Panc1 (cell line): ENCODE measurements at regions not wholly inside any gene's neighbourhood (a gene's known extent, or its start where the extent isn't known, plus 50 kb on each side); places are given as distances from the start of the nearest gene placed in this dataset.

Experiments used
- POLR2AphosphoS5 ChIP-seq: IDR thresholded peaks from 2 replicates; pipeline ENCODE4 v1.6.1; 2012; ENCODE audit warnings: mild to moderate bottlenecking, low read depth, low read length, moderate library complexity
- TCF7L2 ChIP-seq: IDR thresholded peaks from 2 replicates; pipeline ENCODE4 v1.6.1; 2011; ENCODE audit warnings: mild to moderate bottlenecking, low read depth, low read length, inconsistent platforms
- TF ChIP-seq, protein P1 (sequence below): fragments of 450-650 bp; IDR thresholded peaks from 2 replicates; pipeline ENCODE4 v1.5.1; 2017; ENCODE audit warnings: mild to moderate bottlenecking

DNA sequence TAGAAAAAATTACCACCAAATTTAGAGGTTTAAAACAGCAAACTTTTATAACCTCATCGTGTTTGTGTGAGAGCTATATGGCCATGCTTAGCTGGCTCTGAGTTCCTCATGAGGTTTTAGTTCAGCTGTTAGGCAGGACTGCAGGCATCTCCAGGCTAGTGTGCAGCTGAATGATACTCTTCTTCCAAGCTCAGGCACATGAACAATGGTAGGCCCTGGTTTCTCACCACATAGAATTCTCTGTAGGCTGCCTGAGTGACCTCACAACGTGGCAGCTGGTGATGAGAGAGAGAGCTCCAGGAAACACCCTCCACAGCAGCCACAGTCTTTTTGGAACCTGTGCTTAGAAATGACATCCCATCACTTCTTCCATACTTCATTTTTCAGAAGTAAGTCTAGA lies 540.6 kb upstream of the MIR17HG start:
- TF ChIP-seq, protein P1, sequence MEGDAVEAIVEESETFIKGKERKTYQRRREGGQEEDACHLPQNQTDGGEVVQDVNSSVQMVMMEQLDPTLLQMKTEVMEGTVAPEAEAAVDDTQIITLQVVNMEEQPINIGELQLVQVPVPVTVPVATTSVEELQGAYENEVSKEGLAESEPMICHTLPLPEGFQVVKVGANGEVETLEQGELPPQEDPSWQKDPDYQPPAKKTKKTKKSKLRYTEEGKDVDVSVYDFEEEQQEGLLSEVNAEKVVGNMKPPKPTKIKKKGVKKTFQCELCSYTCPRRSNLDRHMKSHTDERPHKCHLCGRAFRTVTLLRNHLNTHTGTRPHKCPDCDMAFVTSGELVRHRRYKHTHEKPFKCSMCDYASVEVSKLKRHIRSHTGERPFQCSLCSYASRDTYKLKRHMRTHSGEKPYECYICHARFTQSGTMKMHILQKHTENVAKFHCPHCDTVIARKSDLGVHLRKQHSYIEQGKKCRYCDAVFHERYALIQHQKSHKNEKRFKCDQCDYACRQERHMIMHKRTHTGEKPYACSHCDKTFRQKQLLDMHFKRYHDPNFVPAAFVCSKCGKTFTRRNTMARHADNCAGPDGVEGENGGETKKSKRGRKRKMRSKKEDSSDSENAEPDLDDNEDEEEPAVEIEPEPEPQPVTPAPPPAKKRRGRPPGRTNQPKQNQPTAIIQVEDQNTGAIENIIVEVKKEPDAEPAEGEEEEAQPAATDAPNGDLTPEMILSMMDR: no peak
- TF ChIP-seq POLR2AphosphoS5 (no peak), TCF7L2 (no peak)
